ENCODE measurements at regions not wholly inside any gene's neighbourhood (a gene's known extent, or its start where the extent isn't known, plus 50 kb on each side); places are given as distances from the start of the nearest gene placed in this dataset.

DNA sequence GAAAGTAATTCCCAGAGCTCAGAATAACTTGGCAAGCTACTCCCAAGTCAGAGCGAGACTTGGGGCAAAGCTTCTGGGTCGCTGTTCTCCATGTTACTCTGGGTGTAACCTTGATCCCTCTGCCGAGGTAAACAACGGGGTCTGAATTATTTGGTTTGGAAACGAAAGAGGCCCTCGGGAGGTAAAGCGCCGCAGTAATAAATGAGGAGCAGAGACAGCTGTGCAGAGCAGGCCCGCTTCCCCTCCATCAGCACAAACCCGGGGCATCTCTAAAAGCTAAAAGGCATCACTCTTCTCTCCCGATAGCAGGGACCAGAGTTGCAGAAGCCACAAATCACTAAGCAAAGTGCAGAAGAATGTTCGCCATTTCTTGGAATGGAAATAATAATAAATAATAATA is 561.5 kb downstream of the BCOR start:
- Histone ChIP-seq H3K9me2 (no peaks in the 10 kb centered on the region), H3F3A (replicated peaks; ENCODE audit: insufficient read depth) (no peaks in the 10 kb centered on the region), H3K9me3 (no peaks in the 10 kb centered on the region), H3K4me1 (ENCODE audit: control insufficient read depth in 1 of 2, insufficient read depth in 2 of 2, low read depth in 1 of 2, low read length in 1 of 2) (peaks cover 0 to 2% of the 10 kb centered on the region in 2 experiments; a peak in 1 of 4 replicates), H3K27me3 (ENCODE audit: insufficient read depth) (peaks cover 32% of the 10 kb centered on the region), H3K27ac (ENCODE audit: low read depth in 2 of 2, low read length in 1 of 2) (no peak overlapping the region), H3K4me3 (ENCODE audit: low read depth in 2 of 2, low read length in 1 of 2) (no peak overlapping the region), H3K36me3 (replicated peaks in 1 of 2; ENCODE audit: control insufficient read depth in 1 of 2, insufficient read depth in 2 of 2, low read length in 1 of 2) (no peaks in the 10 kb centered on the region), H2AFZ (ENCODE audit: low read depth) (no peak overlapping the region), H3K79me2 (ENCODE audit: insufficient read depth) (no peaks in the 10 kb centered on the region), H3K9ac (no peak overlapping the region), H4K20me1 (ENCODE audit: insufficient read depth) (no peaks in the 10 kb centered on the region), H3K4me2 (no peak overlapping the region)
- ChIA-PET POLR2A (no interaction called here), CTCF (interaction anchor here (1.2 to 1.9 kb wide), 2 partner anchors 12 to 16 kb away, joined by 5 read pairs; no protein-coding TSS in a partner anchor)
- WGBS (ENCODE audit: low lambda C conversion rate), result 39% methylated on average over 12 of the region's 12 CpGs
- no peak for DNase-seq
- TF ChIP-seq, protein P1, sequence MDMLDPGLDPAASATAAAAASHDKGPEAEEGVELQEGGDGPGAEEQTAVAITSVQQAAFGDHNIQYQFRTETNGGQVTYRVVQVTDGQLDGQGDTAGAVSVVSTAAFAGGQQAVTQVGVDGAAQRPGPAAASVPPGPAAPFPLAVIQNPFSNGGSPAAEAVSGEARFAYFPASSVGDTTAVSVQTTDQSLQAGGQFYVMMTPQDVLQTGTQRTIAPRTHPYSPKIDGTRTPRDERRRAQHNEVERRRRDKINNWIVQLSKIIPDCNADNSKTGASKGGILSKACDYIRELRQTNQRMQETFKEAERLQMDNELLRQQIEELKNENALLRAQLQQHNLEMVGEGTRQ (IDR thresholded peaks at IDR 0.05; ENCODE audit: borderline replicate concordance, low read depth, low read length), result no peak
- TF ChIP-seq POLR2AphosphoS5 (IDR thresholded peaks at IDR 0.05; ENCODE audit: low read depth, low read length) (no peak), REST (IDR thresholded peaks at IDR 0.05; ENCODE audit: low read depth, low read length) (no peak), EZH2phosphoT487 (IDR thresholded peaks at IDR 0.05; ENCODE audit: borderline replicate concordance, low read depth) (no peak), FOSL2 (IDR thresholded peaks at IDR 0.05; ENCODE audit: borderline replicate concordance, low read depth) (no peak), EP300 (IDR thresholded peaks at IDR 0.05; ENCODE audit: borderline replicate concordance in 1 of 2, low read depth in 1 of 2, low read length in 1 of 2) (no peak), RCOR1 (IDR thresholded peaks at IDR 0.05; ENCODE audit: low read length) (no peak), TCF12 (IDR thresholded peaks at IDR 0.05) (no peak), CHD2 (IDR thresholded peaks at IDR 0.05; ENCODE audit: low read length, partially characterized antibody) (no peak), TAF1 (IDR thresholded peaks at IDR 0.05; ENCODE audit: borderline replicate concordance, low read depth, low read length) (no peak), FOXM1 (IDR thresholded peaks at IDR 0.05; ENCODE audit: low read depth) (no peak), YY1 (IDR thresholded peaks at IDR 0.05; ENCODE audit: low read depth) (no peak)
- TF ChIP-seq, protein P2, sequence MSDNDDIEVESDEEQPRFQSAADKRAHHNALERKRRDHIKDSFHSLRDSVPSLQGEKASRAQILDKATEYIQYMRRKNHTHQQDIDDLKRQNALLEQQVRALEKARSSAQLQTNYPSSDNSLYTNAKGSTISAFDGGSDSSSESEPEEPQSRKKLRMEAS (IDR thresholded peaks at IDR 0.05; ENCODE audit: low read depth), result no peak

GRCh38 chrX:39541881-39542280 is 555.9 kb downstream of the BCOR start:
- no peak overlapping the region for H3K9ac ChIP-seq
- WGBS (ENCODE audit: low lambda C conversion rate), result 0% methylated on average over 1 of the region's 5 CpGs
- H3K9me2 ChIP-seq, result no peaks in the 10 kb centered on the region
- H3K79me2 ChIP-seq (ENCODE audit: insufficient read depth), result no peaks in the 10 kb centered on the region
- H3K27me3 ChIP-seq (ENCODE audit: insufficient read depth), result no peaks in the 10 kb centered on the region; the same call in 1 of the 2 replicates
- H3K4me2 ChIP-seq, result no peak overlapping the region
- no peaks in the 10 kb centered on the region for H4K20me1 ChIP-seq (ENCODE audit: insufficient read depth)
- ChIA-PET CTCF (interaction anchor here (0.8 kb wide), 1 partner anchor 11 kb away, joined by 4 read pairs; no protein-coding TSS in a partner anchor), POLR2A (no interaction called here)
- H3K9me3 ChIP-seq, result no peaks in the 10 kb centered on the region
- no peak for DNase-seq
- no peak overlapping the region for H2AFZ ChIP-seq (ENCODE audit: low read depth)
- H3F3A ChIP-seq (replicated peaks; ENCODE audit: insufficient read depth), result no peaks in the 10 kb centered on the region
- H3K36me3 ChIP-seq (replicated peaks in 1 of 2; ENCODE audit: control insufficient read depth in 1 of 2, insufficient read depth in 2 of 2, low read length in 1 of 2), result no peaks in the 10 kb centered on the region
- no peak overlapping the region for H3K27ac ChIP-seq (ENCODE audit: low read depth in 2 of 2, low read length in 1 of 2)
- peaks cover 0 to 2% of the 10 kb centered on the region in 2 experiments; a peak in 1 of 4 replicates for H3K4me1 ChIP-seq (ENCODE audit: control insufficient read depth in 1 of 2, insufficient read depth in 2 of 2, low read depth in 1 of 2, low read length in 1 of 2)
- no peak overlapping the region for H3K4me3 ChIP-seq (ENCODE audit: low read depth in 2 of 2, low read length in 1 of 2)
- TF ChIP-seq FOXJ3 (CRISPR knock-in tag; IDR thresholded peaks at IDR 0.05), result no peak
- TF ChIP-seq, protein P1 (IDR thresholded peaks at IDR 0.05; ENCODE audit: borderline replicate concordance, low read depth, low read length), result no peak
- no peak for TF ChIP-seq TCF12 (IDR thresholded peaks at IDR 0.05)
- no peak for TF ChIP-seq FOSL2 (IDR thresholded peaks at IDR 0.05; ENCODE audit: borderline replicate concordance, low read depth)
- no peak for TF ChIP-seq REST (IDR thresholded peaks at IDR 0.05; ENCODE audit: low read depth, low read length)
- TF ChIP-seq, protein P3, sequence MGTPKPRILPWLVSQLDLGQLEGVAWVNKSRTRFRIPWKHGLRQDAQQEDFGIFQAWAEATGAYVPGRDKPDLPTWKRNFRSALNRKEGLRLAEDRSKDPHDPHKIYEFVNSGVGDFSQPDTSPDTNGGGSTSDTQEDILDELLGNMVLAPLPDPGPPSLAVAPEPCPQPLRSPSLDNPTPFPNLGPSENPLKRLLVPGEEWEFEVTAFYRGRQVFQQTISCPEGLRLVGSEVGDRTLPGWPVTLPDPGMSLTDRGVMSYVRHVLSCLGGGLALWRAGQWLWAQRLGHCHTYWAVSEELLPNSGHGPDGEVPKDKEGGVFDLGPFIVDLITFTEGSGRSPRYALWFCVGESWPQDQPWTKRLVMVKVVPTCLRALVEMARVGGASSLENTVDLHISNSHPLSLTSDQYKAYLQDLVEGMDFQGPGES (IDR thresholded peaks at IDR 0.05; ENCODE audit: low read depth, low read length), result no peak
